Adrenal gland (tissue), 5 donors: ENCODE measurements at regions not wholly inside any gene's neighbourhood (a gene's known extent, or its start where the extent isn't known, plus 50 kb on each side); places are given as distances from the start of the nearest gene placed in this dataset.

Experiments
- CTCF ChIP-seq, 6 experiments: fragments of 450-650 bp in 4 of 6; fragments of 200-600 bp in 2 of 6; sonication (generic) in 1 of 6; IDR thresholded peaks; 1 replicate in 5 of 6; 2 replicates in 1 of 6; pipeline versions ENCODE4 v1.5.1 to v1.8.0; 2016 to 2021; ENCODE audit warnings: antibody characterized with exemption in 6 of 6, mild to moderate bottlenecking in 2 of 6, moderate library complexity in 1 of 6
- POLR2A ChIP-seq, 2 donors: fragments of 450-650 bp; IDR thresholded peaks; one replicate each; pipeline ENCODE4 v1.6.1; 2017; ENCODE audit warnings: antibody characterized with exemption in 2 of 2, mild to moderate bottlenecking in 2 of 2, moderate library complexity in 1 of 2
- donor health status: DM: no; HTN: no; CAD: no.

- TF ChIP-seq CTCF (IDR thresholded peaks at IDR 0.05) (no peak), POLR2A (IDR thresholded peaks at IDR 0.05) (no peak)
These were observed 246.5 kb upstream of the MIR17HG start for GRCh38 chr13:91100944-91101343.
